Upper lobe of left lung (tissue), 6 donors: ENCODE measurements at regions not wholly inside any gene's neighbourhood (a gene's known extent, or its start where the extent isn't known, plus 50 kb on each side); places are given as distances from the start of the nearest gene placed in this dataset.

Experiments used
- ATAC-seq, 2 donors: fragments of 200-7000 bp; cut with Tn5 transposase; one replicate each; pipeline ENCODE4 v1.9.1; 2022; ENCODE audit warnings: mild to moderate bottlenecking in 2 of 2, moderate library complexity in 2 of 2; ENCODE audit not compliant: low FRiP score in 2 of 2
- DNase-seq, 2 donors: peaks; one replicate each; pipeline ENCODE4 v3.0.0-alpha.2; 2019 to 2020
- H3K27ac ChIP-seq, 4 donors: fragments of 200-600 bp; sonication (generic); one replicate each; pipeline ENCODE4 v1.5.1; 2016 to 2019
- H3K27me3 ChIP-seq, 4 donors: fragments of 200-600 bp; sonication (generic); one replicate each; pipeline ENCODE4 v1.5.1; 2017 to 2019
- H3K36me3 ChIP-seq, 4 donors: fragments of 200-600 bp; sonication (generic); one replicate each; pipeline ENCODE4 v1.5.1; 2016 to 2019
- H3K4me1 ChIP-seq, 4 donors: fragments of 200-600 bp; sonication (generic); one replicate each; pipeline ENCODE4 v1.5.1; 2018 to 2019
- H3K4me3 ChIP-seq, 4 donors: fragments of 200-600 bp; sonication (generic); one replicate each; pipeline ENCODE4 v1.5.1; 2017 to 2019; ENCODE audit warnings: mild to moderate bottlenecking in 2 of 4, moderate library complexity in 1 of 4
- H3K9me3 ChIP-seq, 4 donors: fragments of 200-600 bp; sonication (generic); one replicate each; pipeline ENCODE4 v1.5.1; 2018 to 2019
- EP300 ChIP-seq, 4 donors: sonication (generic); formaldehyde crosslinking; IDR thresholded peaks; one replicate each; pipeline ENCODE4 v1.5.1; 2017; ENCODE audit warnings: antibody characterized with exemption in 4 of 4, control low read depth in 2 of 4
- POLR2A ChIP-seq, 4 donors: fragments of 450-650 bp; IDR thresholded peaks; one replicate each; pipeline ENCODE4 v1.5.1; 2016 to 2017; ENCODE audit warnings: antibody characterized with exemption in 4 of 4, mild to moderate bottlenecking in 2 of 4
- POLR2AphosphoS5 ChIP-seq, 2 donors: sonication (generic); formaldehyde crosslinking; IDR thresholded peaks; one replicate each; pipeline ENCODE4 v1.5.1; 2017; ENCODE audit warnings: antibody characterized with exemption in 2 of 2
- WGBS, 2 donors: methylation state at CpG; one replicate each; pipeline ENCODE4 v1.1.5; 2017 to 2018; 5-methylcytosine and 5-hydroxymethylcytosine counted together
- TF ChIP-seq, protein P1 (sequence below), 6 experiments: fragments of 450-650 bp in 4 of 6; fragments of 200-600 bp in 2 of 6; sonication (generic) in 2 of 6; IDR thresholded peaks; one replicate each; pipeline ENCODE4 v1.5.1; 2016 to 2019; ENCODE audit warnings: antibody characterized with exemption in 6 of 6
- donor health status: DM: no; HTN: no; CAD: no; lungs with moderate emphysema.
- donor health status: DM: no; HTN: yes; CAD: no; lungs with severe emphysema.

- Histone ChIP-seq H3K36me3 (no peaks in the 10 kb centered on the region), H3K4me1 (peaks cover 0 to 2% (median under 1%) of the 10 kb centered on the region in 4 donors), H3K9me3 (no peaks in the 10 kb centered on the region), H3K27me3 (no peaks in the 10 kb centered on the region), H3K4me3 (no peak overlapping the region), H3K27ac (no peak overlapping the region)
- WGBS, 2 donors, result 88 to 93% methylated on average over 5 of the region's 5 CpGs
- ATAC-seq (peak in 1 of 2 donors; percentile 46), DNase-seq (no peak)
- no peak for TF ChIP-seq EP300 (IDR thresholded peaks at IDR 0.05)
- no peak for TF ChIP-seq POLR2AphosphoS5 (IDR thresholded peaks at IDR 0.05)
- TF ChIP-seq POLR2A (IDR thresholded peaks at IDR 0.05), result no peak
- TF ChIP-seq, protein P1, sequence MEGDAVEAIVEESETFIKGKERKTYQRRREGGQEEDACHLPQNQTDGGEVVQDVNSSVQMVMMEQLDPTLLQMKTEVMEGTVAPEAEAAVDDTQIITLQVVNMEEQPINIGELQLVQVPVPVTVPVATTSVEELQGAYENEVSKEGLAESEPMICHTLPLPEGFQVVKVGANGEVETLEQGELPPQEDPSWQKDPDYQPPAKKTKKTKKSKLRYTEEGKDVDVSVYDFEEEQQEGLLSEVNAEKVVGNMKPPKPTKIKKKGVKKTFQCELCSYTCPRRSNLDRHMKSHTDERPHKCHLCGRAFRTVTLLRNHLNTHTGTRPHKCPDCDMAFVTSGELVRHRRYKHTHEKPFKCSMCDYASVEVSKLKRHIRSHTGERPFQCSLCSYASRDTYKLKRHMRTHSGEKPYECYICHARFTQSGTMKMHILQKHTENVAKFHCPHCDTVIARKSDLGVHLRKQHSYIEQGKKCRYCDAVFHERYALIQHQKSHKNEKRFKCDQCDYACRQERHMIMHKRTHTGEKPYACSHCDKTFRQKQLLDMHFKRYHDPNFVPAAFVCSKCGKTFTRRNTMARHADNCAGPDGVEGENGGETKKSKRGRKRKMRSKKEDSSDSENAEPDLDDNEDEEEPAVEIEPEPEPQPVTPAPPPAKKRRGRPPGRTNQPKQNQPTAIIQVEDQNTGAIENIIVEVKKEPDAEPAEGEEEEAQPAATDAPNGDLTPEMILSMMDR (IDR thresholded peaks at IDR 0.05), result no peak
Observed at GRCh38 chr10:86579883-86580520, 58.4 kb upstream of the WAPL start.

DNA sequence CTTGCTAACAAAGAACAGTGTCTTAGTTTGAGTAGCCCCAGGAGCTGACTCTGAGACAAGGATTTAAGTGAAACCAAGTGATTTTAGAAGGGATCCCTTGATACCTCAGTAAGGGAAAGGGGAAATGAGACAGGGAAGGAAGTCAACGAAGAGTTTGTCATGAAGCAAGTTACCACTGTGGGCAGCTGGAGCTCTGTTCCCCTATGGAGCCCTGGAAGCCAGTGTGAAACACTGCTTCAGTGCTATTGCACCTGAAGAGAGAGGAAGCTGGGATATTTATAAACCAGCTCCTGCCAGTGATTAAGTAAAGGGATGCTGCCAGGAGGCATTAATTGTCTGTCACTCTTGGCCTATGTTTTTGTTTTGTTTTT, 58.9 kb upstream of the WAPL start:
- ATAC-seq, result peak in 1 of 2 donors; percentile 68
- Histone ChIP-seq H3K9me3 (no peaks in the 10 kb centered on the region), H3K36me3 (no peaks in the 10 kb centered on the region), H3K27me3 (no peaks in the 10 kb centered on the region), H3K4me1 (peaks cover 0 to 7% (median 6%) of the 10 kb centered on the region in 4 donors), H3K4me3 (no peak overlapping the region), H3K27ac (no peak overlapping the region)
- TF ChIP-seq, protein P1 (IDR thresholded peaks at IDR 0.05), result no peak
- TF ChIP-seq EP300 (IDR thresholded peaks at IDR 0.05) (no peak), POLR2A (IDR thresholded peaks at IDR 0.05) (no peak), POLR2AphosphoS5 (IDR thresholded peaks at IDR 0.05) (no peak)
- 41 to 56% methylated on average over 1 of the region's 1 CpG for WGBS, 2 donors
- DNase-seq, result no peak

DNA sequence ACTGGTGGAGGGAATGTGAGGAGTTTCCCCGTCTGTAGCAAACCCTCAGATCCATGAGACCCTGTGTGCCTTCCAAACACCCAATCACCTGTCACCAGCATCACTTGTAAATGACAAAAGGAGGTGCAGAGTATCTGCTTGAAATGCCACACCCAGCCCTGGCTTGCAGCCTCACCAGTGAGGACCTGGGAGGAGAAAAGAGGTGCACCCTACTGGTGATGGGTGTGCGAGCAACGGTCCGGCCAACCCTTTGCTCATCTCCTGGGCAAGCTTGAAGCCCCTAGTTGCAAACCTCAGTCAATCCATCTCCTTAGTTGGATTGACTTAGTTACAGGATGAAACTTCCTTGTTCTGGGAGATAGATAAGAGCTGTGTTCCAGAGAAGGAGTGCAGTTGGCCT, 62.4 kb upstream of the WAPL start:
- no peaks in the 10 kb centered on the region for H3K27me3 ChIP-seq
- H3K4me1 ChIP-seq, result peaks cover 0 to 9% (median 6%) of the 10 kb centered on the region in 4 donors
- WGBS, 2 donors, result 89 to 100% methylated on average over 1 to 4 of the region's 4 CpGs
- no peak overlapping the region for H3K4me3 ChIP-seq
- no peaks in the 10 kb centered on the region for H3K9me3 ChIP-seq
- H3K27ac ChIP-seq, result no peak overlapping the region
- ATAC-seq (no peak), DNase-seq (no peak)
- TF ChIP-seq, protein P1 (IDR thresholded peaks at IDR 0.05), result no peak
- no peak for TF ChIP-seq POLR2AphosphoS5 (IDR thresholded peaks at IDR 0.05)
- no peak for TF ChIP-seq POLR2A (IDR thresholded peaks at IDR 0.05)
- TF ChIP-seq EP300 (IDR thresholded peaks at IDR 0.05), result no peak
- no peaks in the 10 kb centered on the region for H3K36me3 ChIP-seq

DNA sequence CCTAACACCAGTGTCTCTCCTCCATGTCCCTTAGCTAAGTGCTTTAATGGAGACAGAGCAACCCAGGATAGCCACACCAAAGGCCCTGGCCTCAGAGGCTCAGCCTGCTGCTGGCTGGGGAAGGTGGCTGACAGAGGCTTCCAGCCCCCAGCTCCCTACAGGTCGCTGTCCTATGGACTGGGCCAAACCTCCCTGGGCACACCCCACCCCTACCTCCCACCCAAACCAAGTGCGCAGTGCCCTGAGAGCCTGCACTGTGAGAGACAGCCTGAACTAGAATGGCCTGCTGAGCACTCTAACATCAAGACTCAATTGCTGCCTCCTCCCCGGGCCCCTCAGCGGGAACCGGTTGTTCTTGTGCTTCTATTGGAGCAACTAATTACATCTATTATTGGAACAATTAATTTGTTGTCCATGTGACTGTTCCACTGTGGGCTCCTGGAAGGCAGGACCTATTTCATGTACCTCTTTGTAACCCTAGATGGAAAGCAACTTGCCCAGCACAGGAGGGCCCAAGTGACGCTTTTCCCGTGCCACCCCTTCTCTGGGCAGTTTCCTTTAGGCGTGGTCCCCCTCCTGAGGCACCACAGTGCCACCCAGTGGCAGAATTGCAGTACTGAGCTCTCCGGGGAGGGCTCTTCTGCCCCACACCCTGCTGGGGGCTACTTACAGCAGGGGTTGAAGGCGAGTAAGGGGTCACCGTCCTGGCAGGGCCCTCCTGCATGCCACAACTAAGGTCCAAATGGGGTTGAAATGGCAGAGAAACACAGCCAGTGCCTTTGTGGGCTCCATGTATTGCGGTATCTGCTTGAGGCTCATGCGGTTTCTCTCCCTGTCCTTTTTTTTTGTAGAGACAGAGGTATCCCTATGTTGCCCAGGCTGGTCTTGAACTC, 63.7 kb upstream of the WAPL start:
- H3K36me3 ChIP-seq, result no peaks in the 10 kb centered on the region
- no peak overlapping the region for H3K27ac ChIP-seq
- 37% methylated on average over 13 of the region's 13 CpGs; no CpG with 5 or more reads in 1 of the 2 donors for WGBS, 2 donors
- H3K27me3 ChIP-seq, result no peaks in the 10 kb centered on the region
- H3K4me3 ChIP-seq, result no peak overlapping the region
- TF ChIP-seq POLR2A (IDR thresholded peaks at IDR 0.05), result no peak
- TF ChIP-seq, protein P1 (IDR thresholded peaks at IDR 0.05), result peak; percentile 86 to 95 (median 92)
- peak; percentile 93 to 94 for ATAC-seq
- H3K9me3 ChIP-seq, result no peaks in the 10 kb centered on the region
- DNase-seq, result peak in 1 of 2 donors; percentile 59
- peaks cover 0 to 9% (median 6%) of the 10 kb centered on the region in 4 donors for H3K4me1 ChIP-seq
